GM10266 (cell line): ENCODE measurements at regions not wholly inside any gene's neighbourhood (a gene's known extent, or its start where the extent isn't known, plus 50 kb on each side); places are given as distances from the start of the nearest gene placed in this dataset.
"Not testable (repeated sequence)": the region's sequence is repeated elsewhere in the genome, so short reads cannot be mapped to it uniquely, and the experiment has no call there.

Source experiments
- DNase-seq: peaks from one replicate; pipeline ENCODE4 v3.0.0; 2012; ENCODE audit errors: extremely low spot score
- CTCF ChIP-seq: IDR thresholded peaks from 2 replicates; pipeline ENCODE4 v1.5.1; 2012; ENCODE audit warnings: mild to moderate bottlenecking, low read depth; ENCODE audit not compliant: control insufficient read depth, insufficient read depth; ENCODE audit errors: missing control alignments

GRCh38 chr7:84916161-84916560 lies 270.7 kb downstream of the SEMA3D start:
- no peak for TF ChIP-seq CTCF
- no peak for DNase-seq

GRCh38 chr7:84914598-84914997 lies 272.3 kb downstream of the SEMA3D start:
- no peak for DNase-seq
- TF ChIP-seq CTCF: peak; percentile 3

- no peak for DNase-seq
- TF ChIP-seq CTCF: no peak
These were observed 273.1 kb downstream of the SEMA3D start for GRCh38 chr7:84913731-84914130.

- TF ChIP-seq CTCF: no peak
- DNase-seq: no peak
These were observed 273.7 kb downstream of the SEMA3D start for GRCh38 chr7:84912993-84913635.

- no peak for TF ChIP-seq CTCF
- no peak for DNase-seq
These were observed 274.3 kb downstream of the SEMA3D start for GRCh38 chr7:84912537-84912936.

- DNase-seq: no peak
- no peak for TF ChIP-seq CTCF
These were observed 274.8 kb downstream of the SEMA3D start for GRCh38 chr7:84912018-84912417.

- DNase-seq: no peak
- TF ChIP-seq CTCF: no peak
These were observed 275.8 kb downstream of the SEMA3D start for GRCh38 chr7:84911077-84911476.

- not testable (repeated sequence) for DNase-seq
These were observed 276.5 kb downstream of the SEMA3D start for GRCh38 chr7:84910322-84910721.
